HG02885 (cell line): ENCODE measurements at regions not wholly inside any gene's neighbourhood (a gene's known extent, or its start where the extent isn't known, plus 50 kb on each side); places are given as distances from the start of the nearest gene placed in this dataset.

Source experiments
- ATAC-seq: cut with Tn5 transposase; IDR thresholded peaks from one replicate; pipeline ENCODE4 v1.9.1; 2021; ENCODE audit warnings: mild to moderate bottlenecking; ENCODE audit not compliant: unreplicated experiment, poor library complexity

DNA sequence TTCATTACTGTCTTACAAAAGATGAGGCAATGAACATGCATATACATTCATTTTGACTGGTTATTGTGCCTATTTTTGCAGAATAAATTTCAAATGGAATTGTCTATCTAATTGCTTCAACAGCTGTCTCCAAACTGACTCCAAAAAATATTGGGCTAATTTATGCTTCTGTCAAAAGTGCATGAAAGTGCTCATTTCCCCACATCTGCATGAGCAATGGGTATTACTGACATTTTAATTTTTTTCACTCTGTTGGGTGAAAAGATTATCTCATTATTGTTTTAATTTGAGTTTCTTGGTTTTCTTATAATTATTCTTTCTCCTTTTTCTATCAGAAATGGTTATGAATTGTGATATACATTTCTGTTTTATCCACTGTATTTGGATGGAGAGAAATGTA, 404.2 kb downstream of the QKI start:
- no peak for ATAC-seq

DNA sequence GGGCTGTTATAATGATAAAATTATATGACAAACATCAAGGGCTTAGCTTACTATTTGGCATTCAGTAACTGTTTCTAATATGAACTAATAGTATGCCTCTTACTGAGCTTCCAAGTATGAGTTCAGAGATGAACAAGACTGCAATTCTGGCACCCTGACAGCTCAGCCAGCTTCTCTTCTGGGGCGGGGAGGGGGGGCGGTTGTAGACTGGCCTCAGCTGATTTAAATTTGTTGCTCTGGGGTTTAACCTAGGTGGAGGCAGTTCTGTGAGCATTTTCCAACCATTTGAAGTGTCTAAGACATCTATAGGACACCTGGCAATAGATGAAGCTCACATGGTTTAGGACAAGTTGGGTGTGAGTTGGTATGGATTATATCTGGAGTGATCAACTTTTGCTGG, 401.9 kb downstream of the QKI start:
- ATAC-seq = no peak

GRCh38 chr6:163815796-163816195, 401.3 kb downstream of the QKI start:
- no peak for ATAC-seq

DNA sequence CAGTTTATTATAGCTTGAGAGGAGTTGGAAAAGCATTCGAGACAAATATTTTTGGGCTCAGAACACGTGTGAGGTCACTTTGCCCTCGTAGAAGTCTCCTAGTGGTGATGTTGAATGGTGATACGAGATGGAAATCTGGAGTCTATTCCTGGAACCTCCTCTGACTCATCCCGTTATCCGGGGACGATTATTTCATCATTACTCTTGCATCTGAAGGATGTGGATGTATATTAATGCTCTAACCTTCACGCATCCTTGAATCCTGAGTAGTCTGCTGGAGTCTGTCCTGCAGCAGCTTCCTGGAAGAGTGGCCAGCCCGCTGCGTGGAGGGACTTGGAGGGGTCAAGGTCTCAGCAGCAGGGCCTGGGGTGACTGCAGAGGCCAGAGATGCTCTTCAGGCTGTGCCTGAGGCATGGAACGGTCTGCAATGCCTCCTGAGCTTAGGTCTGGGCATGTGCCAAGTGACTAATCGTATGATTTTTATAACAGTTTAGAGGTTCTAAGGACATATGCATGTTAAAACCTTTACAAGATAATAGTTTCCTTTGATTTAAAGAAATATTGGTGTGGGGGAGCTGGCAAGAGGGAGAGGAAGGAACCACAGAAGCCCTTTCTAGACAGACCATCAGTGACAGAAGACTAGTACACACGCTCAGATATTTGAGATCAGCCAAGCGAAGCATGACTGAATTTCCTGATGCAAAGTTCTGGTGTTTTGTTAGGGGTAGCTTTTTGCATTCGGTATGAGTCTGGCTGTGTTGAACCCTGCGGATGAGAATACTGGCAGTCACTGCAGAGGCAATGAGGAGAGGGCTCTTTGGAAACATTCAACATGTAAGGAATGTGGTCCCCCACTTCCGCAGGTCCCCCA, 400.2 kb downstream of the QKI start:
- peak; percentile 81 for ATAC-seq

- ATAC-seq = peak; percentile 58
Observed at GRCh38 chr6:163813979-163814493, 399.5 kb downstream of the QKI start.

- no peak for ATAC-seq
Observed at GRCh38 chr6:163811317-163811716, 396.8 kb downstream of the QKI start.

DNA sequence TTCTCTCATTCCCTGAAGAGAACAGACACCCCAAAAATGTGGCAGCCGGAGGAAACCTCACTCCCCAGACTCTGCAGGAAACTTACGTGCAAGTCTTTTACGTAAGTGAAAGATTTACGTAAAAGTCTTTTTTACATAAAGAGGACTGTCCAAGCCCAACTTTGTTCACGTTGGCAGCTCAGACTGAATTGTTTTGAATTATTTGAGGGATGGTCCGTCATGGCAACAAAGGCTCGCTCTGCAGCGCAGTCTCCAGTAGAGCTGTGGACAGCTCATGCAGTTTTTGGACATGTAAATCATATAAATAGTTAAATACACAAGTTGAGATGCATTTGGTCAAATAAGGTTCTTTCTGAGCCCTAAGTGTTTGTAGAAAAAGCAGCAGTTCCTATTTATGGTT, 394.8 kb downstream of the QKI start:
- no peak for ATAC-seq

DNA sequence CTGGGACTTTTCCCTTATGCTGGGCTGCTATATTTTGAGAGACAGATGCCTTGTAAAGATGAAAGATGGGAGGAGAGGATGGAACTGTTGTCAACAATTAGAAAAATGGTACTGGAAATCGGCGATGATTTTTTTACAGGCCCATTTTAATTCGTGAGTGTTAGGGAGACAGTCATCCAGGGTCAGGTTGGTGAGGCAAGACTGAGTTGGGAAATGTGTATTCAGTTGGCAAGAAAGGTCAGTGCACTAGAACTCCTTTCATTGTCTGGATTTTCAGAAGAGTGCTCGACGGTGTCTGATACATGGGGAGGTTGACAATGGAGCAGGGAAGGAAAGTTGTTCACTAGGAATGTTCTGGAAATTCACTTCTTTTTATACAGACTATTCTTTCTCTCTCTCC, 394.4 kb downstream of the QKI start:
- ATAC-seq = no peak

DNA sequence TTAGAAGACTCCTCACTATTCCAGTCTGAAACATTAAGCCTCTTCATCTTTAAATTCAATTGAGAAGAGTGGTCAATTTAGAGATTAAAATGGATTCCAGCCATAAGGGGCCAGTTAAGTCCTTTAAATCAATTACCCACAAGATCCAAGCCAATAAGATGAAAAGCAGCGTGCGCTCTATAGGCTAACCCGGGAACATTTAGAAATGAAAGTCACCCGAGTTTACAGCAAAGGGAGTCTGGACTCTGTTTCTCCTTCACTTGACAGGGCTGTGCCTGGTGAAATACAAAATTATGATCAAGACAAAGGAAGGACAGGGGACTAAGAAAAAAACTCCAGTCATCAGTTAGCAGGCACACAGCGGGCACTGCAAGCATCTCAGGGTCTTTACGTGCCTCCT, 393.7 kb downstream of the QKI start:
- no peak for ATAC-seq

GRCh38 chr6:163806755-163807499, 392.4 kb downstream of the QKI start:
- no peak for ATAC-seq

DNA sequence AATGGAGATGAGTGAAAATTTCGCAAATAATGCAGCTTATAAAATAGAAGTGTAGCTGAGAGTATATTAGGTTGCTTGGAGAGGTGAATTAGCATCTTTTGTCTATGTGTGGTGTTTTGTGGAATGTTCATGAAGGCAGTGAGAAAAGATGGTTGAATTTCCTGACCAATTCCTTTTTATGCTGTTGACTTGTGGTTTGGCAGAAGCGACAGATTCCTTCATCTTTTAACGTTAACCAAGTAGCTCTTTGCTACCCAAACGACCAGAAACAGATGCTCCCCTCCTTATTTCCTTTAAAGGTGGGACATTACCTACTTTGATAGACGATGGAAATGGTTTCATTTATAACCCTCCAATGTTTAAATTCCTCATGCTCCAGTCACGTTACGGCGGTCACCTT, 390.5 kb downstream of the QKI start:
- ATAC-seq = no peak

DNA sequence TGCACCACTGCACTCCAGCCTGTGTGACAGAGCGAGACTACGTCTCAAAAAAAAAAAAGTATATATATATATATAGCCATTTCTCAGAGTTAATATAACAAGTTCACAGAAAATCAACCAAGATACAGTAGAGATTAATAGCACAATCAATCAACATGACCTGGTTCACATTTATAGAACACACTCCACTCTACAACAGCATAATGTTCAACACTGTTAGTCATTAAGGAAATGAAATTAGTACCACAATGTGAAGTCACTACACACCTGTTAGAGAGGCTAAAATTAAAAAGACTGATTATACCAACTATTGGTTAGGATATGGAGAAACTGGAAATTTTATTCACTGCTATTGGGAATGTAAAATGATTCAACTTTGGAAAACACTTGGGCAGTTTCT, 387.7 kb downstream of the QKI start:
- no peak for ATAC-seq

- no peak for ATAC-seq
Observed at GRCh38 chr6:163797296-163797845, 382.9 kb downstream of the QKI start.

- ATAC-seq = peak; percentile 98
Observed at GRCh38 chr6:163793011-163793983, 378.8 kb downstream of the QKI start.

GRCh38 chr6:163790266-163790840, 375.8 kb downstream of the QKI start:
- ATAC-seq = no peak

GRCh38 chr6:163789199-163789810, 374.8 kb downstream of the QKI start:
- ATAC-seq = no peak

DNA sequence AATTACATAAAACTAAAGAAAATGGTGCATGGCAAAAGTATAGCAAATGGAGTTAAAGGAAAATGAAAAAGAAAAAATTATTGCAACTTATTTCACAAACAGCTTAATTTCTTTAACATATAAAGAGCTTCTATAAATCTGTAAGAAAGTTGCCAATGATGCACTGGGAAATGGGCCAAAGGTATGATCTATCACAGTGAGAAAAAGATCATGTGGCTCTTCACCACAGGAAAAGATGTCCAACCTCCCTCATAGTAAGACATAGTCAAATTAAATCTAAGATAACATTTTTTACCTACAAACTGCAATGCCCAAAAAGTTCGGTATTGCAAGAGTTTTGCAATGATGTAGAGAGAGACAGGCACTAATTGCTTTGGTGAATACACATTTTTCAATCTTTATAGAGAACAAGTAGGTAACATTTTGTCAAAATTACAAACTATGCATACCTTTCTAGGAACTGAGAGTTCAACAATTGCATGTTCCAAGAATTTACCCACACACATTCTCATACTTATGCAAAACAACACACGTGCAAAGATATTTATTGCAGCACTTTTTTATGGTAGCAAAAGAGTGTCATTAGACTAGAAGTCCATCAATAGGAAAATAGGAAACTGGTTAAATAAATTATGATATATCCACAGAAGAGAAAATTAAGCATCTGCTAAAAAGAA, 372.6 kb downstream of the QKI start:
- peak; percentile 39 for ATAC-seq

- ATAC-seq = peak; percentile 95
Observed at GRCh38 chr6:163782436-163783003, 368.0 kb downstream of the QKI start.
